GM12864 (cell line): ENCODE measurements at regions not wholly inside any gene's neighbourhood (a gene's known extent, or its start where the extent isn't known, plus 50 kb on each side); places are given as distances from the start of the nearest gene placed in this dataset.

Experiments
- DNase-seq: peaks from one replicate; pipeline ENCODE4 v3.0.0-alpha.2; 2011; ENCODE audit warnings: low read depth
- H3K4me3 ChIP-seq: 2 replicates; pipeline ENCODE4 v1.5.1; 2011; ENCODE audit warnings: mild to moderate bottlenecking, low read depth, low read length, control low read depth
- TF ChIP-seq, protein P1 (sequence below): IDR thresholded peaks from 2 replicates; pipeline ENCODE4 v1.5.1; 2011; ENCODE audit warnings: low read depth, mild to moderate bottlenecking, moderate library complexity, low read length, control low read depth, inconsistent platforms; ENCODE audit errors: missing control alignments

DNA sequence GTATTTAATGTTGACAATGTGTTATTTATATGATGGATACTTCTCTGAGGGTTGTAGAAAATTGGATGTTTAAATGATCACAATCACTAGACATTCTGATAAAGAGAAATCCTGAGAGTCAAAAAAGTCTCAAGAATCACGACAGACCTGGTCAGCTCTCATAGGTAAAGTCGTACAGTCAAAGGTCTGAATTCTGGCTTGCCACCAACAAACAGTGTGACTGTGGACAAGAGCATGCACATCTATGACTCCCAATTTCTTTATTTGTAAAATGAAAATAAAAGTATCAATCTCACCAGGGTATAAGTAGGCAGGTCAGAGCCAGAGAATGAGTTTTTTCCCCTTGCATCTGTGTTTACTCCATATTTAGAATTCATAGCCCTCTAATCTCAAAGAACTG lies 556.7 kb downstream of the FAM181B start:
- H3K4me3 ChIP-seq, result no peak overlapping the region
- TF ChIP-seq, protein P1, sequence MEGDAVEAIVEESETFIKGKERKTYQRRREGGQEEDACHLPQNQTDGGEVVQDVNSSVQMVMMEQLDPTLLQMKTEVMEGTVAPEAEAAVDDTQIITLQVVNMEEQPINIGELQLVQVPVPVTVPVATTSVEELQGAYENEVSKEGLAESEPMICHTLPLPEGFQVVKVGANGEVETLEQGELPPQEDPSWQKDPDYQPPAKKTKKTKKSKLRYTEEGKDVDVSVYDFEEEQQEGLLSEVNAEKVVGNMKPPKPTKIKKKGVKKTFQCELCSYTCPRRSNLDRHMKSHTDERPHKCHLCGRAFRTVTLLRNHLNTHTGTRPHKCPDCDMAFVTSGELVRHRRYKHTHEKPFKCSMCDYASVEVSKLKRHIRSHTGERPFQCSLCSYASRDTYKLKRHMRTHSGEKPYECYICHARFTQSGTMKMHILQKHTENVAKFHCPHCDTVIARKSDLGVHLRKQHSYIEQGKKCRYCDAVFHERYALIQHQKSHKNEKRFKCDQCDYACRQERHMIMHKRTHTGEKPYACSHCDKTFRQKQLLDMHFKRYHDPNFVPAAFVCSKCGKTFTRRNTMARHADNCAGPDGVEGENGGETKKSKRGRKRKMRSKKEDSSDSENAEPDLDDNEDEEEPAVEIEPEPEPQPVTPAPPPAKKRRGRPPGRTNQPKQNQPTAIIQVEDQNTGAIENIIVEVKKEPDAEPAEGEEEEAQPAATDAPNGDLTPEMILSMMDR, result no peak
- DNase-seq, result no peak

DNA sequence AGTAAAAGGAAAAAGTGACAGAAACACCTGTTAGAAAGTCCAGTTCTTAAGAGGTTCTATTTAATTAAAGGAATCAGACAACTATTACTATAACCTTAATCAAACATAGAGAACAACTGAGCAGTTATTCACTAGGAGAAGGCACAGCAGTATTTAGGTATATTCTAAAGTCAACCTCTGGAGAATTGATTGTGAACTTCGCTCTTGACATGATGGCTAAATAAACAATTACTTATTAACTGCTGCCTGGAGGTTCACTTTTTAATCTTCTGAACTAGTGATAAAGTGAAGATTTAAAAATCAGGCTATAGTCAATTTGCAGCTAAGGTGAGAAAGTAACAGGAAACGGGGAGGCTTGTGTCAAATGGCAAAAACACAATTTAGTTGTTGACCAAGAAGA lies 557.3 kb downstream of the FAM181B start:
- H3K4me3 ChIP-seq, result no peak overlapping the region
- no peak for DNase-seq
- TF ChIP-seq, protein P1, result no peak

DNA sequence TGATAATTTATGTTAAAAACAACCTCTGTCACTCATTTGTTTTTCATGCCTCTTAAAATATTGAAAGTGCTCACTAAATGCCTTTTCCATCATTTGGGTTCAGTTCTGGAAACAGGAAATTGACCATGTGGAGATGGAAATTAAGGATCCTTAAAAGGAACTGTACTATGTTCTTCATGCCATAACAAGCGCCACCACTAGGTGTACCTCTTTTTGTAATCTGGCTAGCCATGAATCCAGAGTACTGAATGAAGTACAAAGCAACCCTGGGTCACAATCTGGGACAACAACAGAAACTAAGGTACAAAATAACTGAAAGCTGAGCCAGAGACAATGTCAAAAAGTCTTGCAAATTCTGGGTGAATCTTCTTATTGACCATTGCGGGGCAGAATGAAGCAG lies 559.1 kb downstream of the FAM181B start:
- no peak for DNase-seq

DNA sequence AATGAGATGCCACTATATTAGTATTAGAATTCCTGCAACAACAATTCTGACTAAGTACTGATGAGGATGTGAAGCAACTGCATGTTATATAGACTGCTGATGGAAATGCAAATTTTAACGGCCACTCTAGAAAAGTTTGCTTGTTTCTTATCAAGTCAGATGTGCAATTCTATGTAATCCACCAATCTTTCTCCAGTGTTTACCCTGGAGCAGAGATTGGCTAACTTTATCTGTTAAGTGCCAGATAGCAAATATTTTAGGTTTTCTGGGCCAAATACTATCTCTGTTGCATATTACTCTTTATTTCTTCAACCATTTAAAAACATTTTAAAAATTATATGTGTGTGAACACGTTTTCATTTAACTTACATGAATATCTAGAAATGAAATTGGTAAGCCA lies 586.9 kb downstream of the FAM181B start:
- H3K4me3 ChIP-seq, result no peak overlapping the region
- DNase-seq, result no peak
- TF ChIP-seq, protein P1, result no peak

More for the DNA sequence above, 559.1 kb downstream of the FAM181B start:
- H3K4me3 ChIP-seq, result no peak overlapping the region
- TF ChIP-seq, protein P1, result peak; percentile 47

DNA sequence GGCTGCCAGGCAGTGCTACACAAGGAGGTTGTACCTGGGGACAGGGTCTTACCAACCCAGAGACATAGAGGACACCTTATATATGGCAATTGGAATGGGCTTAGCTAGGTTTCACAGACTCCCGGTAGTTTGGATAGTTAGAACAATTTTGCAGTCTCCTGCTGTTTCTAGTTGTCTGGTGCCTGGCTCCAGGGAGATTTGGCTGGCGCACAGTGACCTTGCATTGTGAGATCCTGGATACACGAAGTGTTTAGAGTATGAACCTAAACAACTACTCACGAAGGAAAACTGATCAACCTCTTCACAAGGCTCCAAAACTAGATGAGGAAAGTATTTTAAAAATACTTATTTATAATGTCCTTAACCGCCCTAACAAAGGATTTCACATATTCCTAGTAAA lies 614.7 kb downstream of the FAM181B start:
- TF ChIP-seq, protein P1, result no peak
- H3K4me3 ChIP-seq, result no peak overlapping the region
- no peak for DNase-seq

DNA sequence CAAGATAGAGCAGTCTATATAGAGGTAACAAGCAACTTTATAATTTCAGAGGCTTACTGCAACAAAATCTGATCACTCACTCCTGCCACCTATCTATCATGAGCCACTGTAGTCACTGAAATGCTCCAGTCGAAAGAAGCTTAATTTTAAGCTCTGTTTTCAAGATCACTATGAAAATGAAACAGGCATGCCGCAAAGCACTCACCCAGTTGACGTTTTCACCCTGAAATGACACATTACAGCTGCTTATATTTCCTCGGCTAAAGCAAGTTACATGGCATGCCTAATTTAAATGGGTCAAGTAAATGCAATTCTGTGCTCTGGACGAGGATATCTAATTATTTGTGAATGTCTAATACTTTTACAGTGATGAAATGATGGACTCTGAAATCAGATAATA lies 616.3 kb downstream of the FAM181B start:
- TF ChIP-seq, protein P1, result no peak
- no peak for DNase-seq
- no peak overlapping the region for H3K4me3 ChIP-seq

DNA sequence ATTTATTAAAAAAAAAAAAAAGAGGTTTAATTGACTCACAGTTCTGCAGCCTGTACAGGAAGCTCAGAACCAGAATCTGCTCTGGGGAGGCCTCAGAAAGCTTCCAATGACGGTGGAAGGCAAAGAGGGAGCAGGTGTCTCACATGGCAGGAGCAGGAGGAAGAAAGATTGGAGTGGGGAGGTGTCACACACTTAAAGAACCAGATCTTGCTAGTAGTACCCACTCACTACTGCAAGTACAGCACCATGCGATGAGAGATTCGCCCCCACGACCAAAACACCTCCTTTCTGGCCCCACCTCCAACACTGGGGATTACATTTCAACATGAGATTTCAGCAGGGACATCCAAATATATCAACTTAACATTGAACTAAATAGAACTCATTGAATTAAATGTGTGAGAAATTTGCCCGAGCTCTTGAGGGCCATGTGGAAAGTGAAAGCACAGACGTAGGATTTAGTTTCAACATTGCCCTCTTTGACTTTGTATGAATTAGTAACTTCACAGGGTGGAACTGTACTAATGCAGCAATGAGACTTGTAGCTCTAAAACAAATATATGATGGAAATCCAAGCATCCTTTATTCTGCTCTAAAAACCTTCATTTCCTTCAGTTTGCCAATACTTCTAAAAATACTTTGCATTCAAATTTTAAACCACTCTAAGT lies 628.2 kb downstream of the FAM181B start:
- no peak for DNase-seq
- no peak overlapping the region for H3K4me3 ChIP-seq
- TF ChIP-seq, protein P1, result no peak
